Esophagus squamous epithelium (tissue), 4 donors: ENCODE measurements at regions not wholly inside any gene's neighbourhood (a gene's known extent, or its start where the extent isn't known, plus 50 kb on each side); places are given as distances from the start of the nearest gene placed in this dataset.

ENCODE experiments used
- CTCF ChIP-seq, 6 experiments: fragments of 450-650 bp in 4 of 6; fragments of 200-600 bp in 2 of 6; sonication (generic) in 2 of 6; IDR thresholded peaks; one replicate each; pipeline ENCODE4 v1.5.1; 2016 to 2019; ENCODE audit warnings: antibody characterized with exemption in 6 of 6, mild to moderate bottlenecking in 4 of 6, moderate library complexity in 4 of 6
- POLR2A ChIP-seq, 4 donors: fragments of 450-650 bp; IDR thresholded peaks; one replicate each; pipeline ENCODE4 v1.6.1; 2017; ENCODE audit warnings: antibody characterized with exemption in 4 of 4, mild to moderate bottlenecking in 4 of 4, moderate library complexity in 3 of 4

- no peak for TF ChIP-seq CTCF (IDR thresholded peaks at IDR 0.05)
- TF ChIP-seq POLR2A (IDR thresholded peaks at IDR 0.05): no peak
These were observed 97.8 kb upstream of the PRPS1L1 start for GRCh38 chr7:18125476-18125875.
